ENCODE measurements at regions not wholly inside any gene's neighbourhood (a gene's known extent, or its start where the extent isn't known, plus 50 kb on each side); places are given as distances from the start of the nearest gene placed in this dataset.

- no peak for DNase-seq (ENCODE audit: low read depth in 1 of 2, low spot score in 1 of 2)
- H3K27me3 ChIP-seq (ENCODE audit: insufficient read depth, poor library complexity, severe bottlenecking): no peaks in the 10 kb centered on the region
- H3K27ac ChIP-seq (replicated peaks): no peak overlapping the region
- TF ChIP-seq POLR2AphosphoS5 (IDR thresholded peaks at IDR 0.05; ENCODE audit: low read depth): no peak
- TF ChIP-seq REST (IDR thresholded peaks at IDR 0.05; ENCODE audit: insufficient replicate concordance, low read depth): no peak
- TF ChIP-seq SPI1 (IDR thresholded peaks at IDR 0.05; ENCODE audit: borderline replicate concordance, low read depth): no peak
- no peak for TF ChIP-seq CTCF (IDR thresholded peaks at IDR 0.05; ENCODE audit: insufficient read depth, low read length)
- TF ChIP-seq GABPA (IDR thresholded peaks at IDR 0.05; ENCODE audit: low read depth): no peak
- H3K4me3 ChIP-seq (replicated peaks; ENCODE audit: insufficient read depth, low read length): no peak overlapping the region
These were observed 133.5 kb upstream of the FAM47B start for GRCh38 chrX:34809096-34809495.

GRCh38 chrX:34810364-34810763 lies 132.2 kb upstream of the FAM47B start:
- DNase-seq (ENCODE audit: low read depth in 1 of 2, low spot score in 1 of 2): no peak
- no peak overlapping the region for H3K4me3 ChIP-seq (replicated peaks; ENCODE audit: insufficient read depth, low read length)
- no peak for TF ChIP-seq GABPA (IDR thresholded peaks at IDR 0.05; ENCODE audit: low read depth)
- no peak for TF ChIP-seq REST (IDR thresholded peaks at IDR 0.05; ENCODE audit: insufficient replicate concordance, low read depth)
- no peak for TF ChIP-seq SPI1 (IDR thresholded peaks at IDR 0.05; ENCODE audit: borderline replicate concordance, low read depth)
- no peak for TF ChIP-seq POLR2AphosphoS5 (IDR thresholded peaks at IDR 0.05; ENCODE audit: low read depth)
- TF ChIP-seq CTCF (IDR thresholded peaks at IDR 0.05; ENCODE audit: insufficient read depth, low read length): no peak
- H3K27me3 ChIP-seq (ENCODE audit: insufficient read depth, poor library complexity, severe bottlenecking): no peaks in the 10 kb centered on the region
- no peak overlapping the region for H3K27ac ChIP-seq (replicated peaks)

- Histone ChIP-seq H3K4me3 (replicated peaks; ENCODE audit: insufficient read depth, low read length) (no peak overlapping the region), H3K27ac (replicated peaks) (no peak overlapping the region), H3K27me3 (ENCODE audit: insufficient read depth, poor library complexity, severe bottlenecking) (no peaks in the 10 kb centered on the region)
- no peak for DNase-seq (ENCODE audit: low read depth in 1 of 2, low spot score in 1 of 2)
- TF ChIP-seq SPI1 (IDR thresholded peaks at IDR 0.05; ENCODE audit: borderline replicate concordance, low read depth) (no peak), POLR2AphosphoS5 (IDR thresholded peaks at IDR 0.05; ENCODE audit: low read depth) (no peak), GABPA (IDR thresholded peaks at IDR 0.05; ENCODE audit: low read depth) (no peak), REST (IDR thresholded peaks at IDR 0.05; ENCODE audit: insufficient replicate concordance, low read depth) (no peak), CTCF (IDR thresholded peaks at IDR 0.05; ENCODE audit: insufficient read depth, low read length) (no peak)
These were observed 131.7 kb upstream of the FAM47B start for GRCh38 chrX:34810916-34811315.

All from HL-60 (cell line).